H9 (cell line): ENCODE measurements at regions not wholly inside any gene's neighbourhood (a gene's known extent, or its start where the extent isn't known, plus 50 kb on each side); places are given as distances from the start of the nearest gene placed in this dataset.

ENCODE experiments used
- DNase-seq: peaks from one replicate; pipeline ENCODE4 v3.0.0-alpha.2; 2017
- H2AFZ ChIP-seq: one replicate; pipeline ENCODE4 v1.6.1; 2013; ENCODE audit warnings: mild to moderate bottlenecking, low read length, control low read depth, moderate library complexity
- H2AK5ac ChIP-seq: 2 replicates; pipeline ENCODE4 v1.6.1; 2013; ENCODE audit warnings: low read length, control low read depth, mixed read lengths; ENCODE audit not compliant: insufficient read length
- H2BK120ac ChIP-seq: one replicate; pipeline ENCODE4 v1.6.1; 2013; ENCODE audit warnings: low read depth, mild to moderate bottlenecking, low read length, control low read depth, inconsistent platforms; ENCODE audit not compliant: poor library complexity, severe bottlenecking
- H2BK12ac ChIP-seq: 2 replicates; pipeline ENCODE4 v1.6.1; 2013; ENCODE audit warnings: low read length, control low read depth, mixed read lengths, low read depth; ENCODE audit not compliant: insufficient read length
- H2BK15ac ChIP-seq: 2 replicates; pipeline ENCODE4 v1.6.1; 2013; ENCODE audit warnings: low read depth, low read length, control low read depth
- H2BK20ac ChIP-seq: one replicate; pipeline ENCODE4 v1.6.1; 2013; ENCODE audit warnings: low read depth, mild to moderate bottlenecking, low read length, control low read depth, inconsistent platforms; ENCODE audit not compliant: poor library complexity, severe bottlenecking
- H2BK5ac ChIP-seq: 2 replicates; pipeline ENCODE4 v1.6.1; 2013; ENCODE audit warnings: low read length, control low read depth, mixed read lengths; ENCODE audit not compliant: insufficient read length
- H3K14ac ChIP-seq: 2 replicates; pipeline ENCODE4 v1.6.1; 2013; ENCODE audit warnings: low read length, control low read depth; ENCODE audit not compliant: insufficient read depth
- H3K18ac ChIP-seq: 2 replicates; pipeline ENCODE4 v1.6.1; 2013; ENCODE audit warnings: low read depth, mild to moderate bottlenecking, mixed read lengths, low read length, control low read depth; ENCODE audit not compliant: insufficient read length
- H3K23ac ChIP-seq: 2 replicates; pipeline ENCODE4 v1.6.1; 2013; ENCODE audit warnings: low read length, control low read depth, mixed read lengths, low read depth; ENCODE audit not compliant: insufficient read length
- H3K23me2 ChIP-seq: 2 replicates; pipeline ENCODE4 v1.6.1; 2013; ENCODE audit warnings: low read depth, mild to moderate bottlenecking, mixed read lengths, low read length, control low read depth; ENCODE audit not compliant: insufficient read length, poor library complexity, severe bottlenecking
- H3K27ac ChIP-seq: 2 replicates; pipeline ENCODE4 v1.5.1; 2013; ENCODE audit warnings: low read length, control low read depth, mixed read lengths, low read depth; ENCODE audit not compliant: insufficient read length
- H3K27me3 ChIP-seq: 2 replicates; pipeline ENCODE4 v1.6.1; 2013; ENCODE audit warnings: low read length, control low read depth, inconsistent platforms; ENCODE audit not compliant: insufficient read depth
- H3K4ac ChIP-seq: 2 replicates; pipeline ENCODE4 v1.6.1; 2013; ENCODE audit warnings: low read depth, mild to moderate bottlenecking, control low read depth, inconsistent platforms, low read length, moderate library complexity
- H3K4me1 ChIP-seq: 2 replicates; pipeline ENCODE4 v1.6.1; 2013; ENCODE audit warnings: low read length, control low read depth, inconsistent platforms; ENCODE audit not compliant: insufficient read depth
- H3K4me2 ChIP-seq: 2 replicates; pipeline ENCODE4 v1.6.1; 2013; ENCODE audit warnings: low read length, control low read depth, mixed read lengths; ENCODE audit not compliant: insufficient read length, insufficient read depth
- H3K56ac ChIP-seq: 2 replicates; pipeline ENCODE4 v1.6.1; 2013; ENCODE audit warnings: low read depth, mild to moderate bottlenecking, mixed read lengths, low read length, control low read depth; ENCODE audit not compliant: insufficient read length
- H3K79me1 ChIP-seq: 2 replicates; pipeline ENCODE4 v1.6.1; 2013; ENCODE audit warnings: low read depth, mild to moderate bottlenecking, moderate library complexity, low read length, control low read depth, inconsistent platforms; ENCODE audit not compliant: insufficient read depth, poor library complexity, severe bottlenecking
- H3K79me2 ChIP-seq: 2 replicates; pipeline ENCODE4 v1.6.1; 2013; ENCODE audit warnings: low read length, control low read depth, inconsistent platforms; ENCODE audit not compliant: insufficient read depth
- H3K9ac ChIP-seq: 2 replicates; pipeline ENCODE4 v1.6.1; 2013; ENCODE audit warnings: low read length, control low read depth, mixed read lengths; ENCODE audit not compliant: insufficient read length; ENCODE audit errors: extremely low read depth
- H3K9me3 ChIP-seq: one replicate; pipeline ENCODE4 v1.6.1; 2013; ENCODE audit warnings: low read depth, low read length, inconsistent platforms; ENCODE audit not compliant: control insufficient read depth
- H3T11ph ChIP-seq: one replicate; pipeline ENCODE4 v1.6.1; 2013; ENCODE audit warnings: mild to moderate bottlenecking, low read length, control low read depth, inconsistent platforms
- H4K20me1 ChIP-seq: one replicate; pipeline ENCODE4 v1.6.1; 2013; ENCODE audit not compliant: control insufficient read depth, insufficient read length, insufficient read depth
- H4K5ac ChIP-seq: 2 replicates; pipeline ENCODE4 v1.6.1; 2013; ENCODE audit warnings: low read depth, mild to moderate bottlenecking, mixed read lengths, low read length, control low read depth; ENCODE audit not compliant: insufficient read length
- H4K8ac ChIP-seq: replicated peaks from 2 replicates; pipeline ENCODE4 v1.6.1; 2013; ENCODE audit warnings: low read length, control low read depth, mixed read lengths, low read depth; ENCODE audit not compliant: insufficient read length
- H4K91ac ChIP-seq: 2 replicates; pipeline ENCODE4 v1.6.1; 2013; ENCODE audit warnings: low read depth, mild to moderate bottlenecking, moderate library complexity, mixed read lengths, low read length, control low read depth; ENCODE audit not compliant: insufficient read length
- H3K27ac Mint-ChIP-seq, 3 experiments: 2 replicates in 2 of 3; 3 replicates in 1 of 3; pipeline ENCODE4 v1.8.0; 2020 to 2021; ENCODE audit warnings: mixed read lengths in 3 of 3, mild to moderate bottlenecking in 1 of 3, moderate library complexity in 1 of 3
- H3K27me3 Mint-ChIP-seq: 2 replicates; pipeline ENCODE4 v1.8.0; 2021; ENCODE audit warnings: low read depth, mild to moderate bottlenecking, moderate library complexity, mixed read lengths
- H3K36me3 Mint-ChIP-seq, 3 experiments: 2 replicates in 2 of 3; 3 replicates in 1 of 3; pipeline ENCODE4 v1.8.0; 2020 to 2021; ENCODE audit warnings: low read depth in 3 of 3, mixed read lengths in 3 of 3; ENCODE audit not compliant: insufficient read depth in 1 of 3
- H3K4me1 Mint-ChIP-seq, 2 experiments: 2 replicates each; pipeline ENCODE4 v1.8.0; 2020; ENCODE audit warnings: mixed read lengths in 2 of 2
- H3K4me3 Mint-ChIP-seq, 2 experiments: 2 replicates in 1 of 2; 3 replicates in 1 of 2; pipeline ENCODE4 v1.8.0; 2020 to 2021; ENCODE audit warnings: mild to moderate bottlenecking in 2 of 2, mixed read lengths in 2 of 2, moderate library complexity in 1 of 2
- H3K9me3 Mint-ChIP-seq, 2 experiments: 2 replicates in 1 of 2; 3 replicates in 1 of 2; pipeline ENCODE4 v1.8.0; 2020; ENCODE audit warnings: mild to moderate bottlenecking in 2 of 2, mixed read lengths in 2 of 2, moderate library complexity in 1 of 2
- CTCF ChIP-seq: fragments of 200-600 bp; sonication (generic); conservative IDR thresholded peaks from 3 replicates; pipeline ENCODE4 v1.8.0; 2021; ENCODE audit warnings: antibody characterized with exemption, mild to moderate bottlenecking
- WGBS: extraction: QIAGEN DNeasy Blood & Tissue Kit; methylation state at CpG from one replicate; pipeline ENCODE4 v1.1.7; 2013; ENCODE audit warnings: missing lambda C conversion rate, low lambda C conversion rate, mixed read lengths; ENCODE audit not compliant: insufficient read length; ENCODE audit errors: extremely low coverage; 5-methylcytosine and 5-hydroxymethylcytosine counted together

- Histone ChIP-seq H3K9ac (no peak overlapping the region), H3K79me1 (no peaks in the 10 kb centered on the region), H4K5ac (no peak overlapping the region), H2BK12ac (no peak overlapping the region), H4K91ac (no peak overlapping the region), H4K20me1 (no peaks in the 10 kb centered on the region), H3K9me3 (no peaks in the 10 kb centered on the region), H2BK15ac (no peak overlapping the region), H3K4ac (no peak overlapping the region), H3K4me1 (no peaks in the 10 kb centered on the region), H2AFZ (no peak overlapping the region), H3K23ac (no peak overlapping the region), H3T11ph (no peak overlapping the region), H3K14ac (no peak overlapping the region), H3K56ac (no peak overlapping the region), H3K27me3 (no peaks in the 10 kb centered on the region), H3K18ac (no peak overlapping the region), H2AK5ac (no peak overlapping the region), H3K23me2 (no peaks in the 10 kb centered on the region), H2BK20ac (no peak overlapping the region), H3K4me2 (no peak overlapping the region), H2BK5ac (no peak overlapping the region), H2BK120ac (no peak overlapping the region), H3K79me2 (no peaks in the 10 kb centered on the region), H3K27ac (no peak overlapping the region), H4K8ac (no peak overlapping the region)
- H3K27me3 Mint-ChIP-seq, result no peaks in the 10 kb centered on the region
- H3K4me3 Mint-ChIP-seq, result no peak overlapping the region
- H3K9me3 Mint-ChIP-seq, result peaks cover 0 to 5% of the 10 kb centered on the region in 2 experiments; a peak in 3 of 5 replicates
- DNase-seq, result no peak
- TF ChIP-seq CTCF, result no peak
- H3K27ac Mint-ChIP-seq, result no peak overlapping the region
- no CpG with 5 or more reads among the region's 1 CpG for WGBS
- peaks cover 0 to 2% of the 10 kb centered on the region in 2 experiments; a peak in 1 of 4 replicates for H3K4me1 Mint-ChIP-seq
- H3K36me3 Mint-ChIP-seq, result no peaks in the 10 kb centered on the region; a peak in 1 of 7 replicates
Observed at GRCh38 chr6:146937316-146937715, 266.9 kb upstream of the STXBP5 start.
